GM06990 (cell line): ENCODE measurements at regions not wholly inside any gene's neighbourhood (a gene's known extent, or its start where the extent isn't known, plus 50 kb on each side); places are given as distances from the start of the nearest gene placed in this dataset.
"Not testable (repeated sequence)": the region's sequence is repeated elsewhere in the genome, so short reads cannot be mapped to it uniquely, and the experiment has no call there.

ENCODE experiments used
- DNase-seq: peaks from one replicate; pipeline ENCODE4 v3.0.0-alpha.2; 2011; ENCODE audit not compliant: insufficient read length; ENCODE audit errors: extremely low read depth
- H3K27me3 ChIP-seq: replicated peaks from 2 replicates; pipeline ENCODE4 v1.6.0; 2011; ENCODE audit warnings: low read length; ENCODE audit not compliant: control insufficient read depth, insufficient read depth
- H3K36me3 ChIP-seq: 2 replicates; pipeline ENCODE4 v1.5.1; 2011; ENCODE audit warnings: low read length; ENCODE audit not compliant: control insufficient read depth, insufficient read depth
- H3K4me3 ChIP-seq: replicated peaks from 2 replicates; pipeline ENCODE4 v1.5.1; 2011; ENCODE audit warnings: low read depth, mild to moderate bottlenecking, control low read depth, low read length
- TF ChIP-seq, protein P1 (sequence below): IDR thresholded peaks from 2 replicates; pipeline ENCODE4 v1.5.1; 2011; ENCODE audit warnings: low read length, control low read depth, mild to moderate bottlenecking, inconsistent platforms; ENCODE audit not compliant: insufficient read depth, poor library complexity, severe bottlenecking

DNA sequence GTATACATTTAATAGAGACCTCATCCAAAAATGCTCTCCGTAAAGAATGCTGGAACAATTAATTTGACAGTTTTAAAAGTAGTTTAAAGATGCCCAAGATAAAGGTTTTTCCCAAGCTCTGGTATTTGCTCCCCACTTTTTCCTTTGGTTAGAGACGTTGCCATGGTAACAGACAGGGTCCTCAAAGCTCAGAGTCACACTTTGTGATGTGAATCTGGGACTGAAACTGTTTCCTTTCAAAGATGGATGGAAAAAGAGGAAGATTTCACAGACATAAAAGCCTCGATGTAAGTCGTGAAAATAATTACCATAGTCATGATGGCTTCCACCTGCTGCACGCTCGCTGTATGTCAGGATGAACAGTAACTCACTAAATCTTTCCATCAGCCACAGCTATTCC, 229.5 kb downstream of the MSX2 start:
- TF ChIP-seq, protein P1, sequence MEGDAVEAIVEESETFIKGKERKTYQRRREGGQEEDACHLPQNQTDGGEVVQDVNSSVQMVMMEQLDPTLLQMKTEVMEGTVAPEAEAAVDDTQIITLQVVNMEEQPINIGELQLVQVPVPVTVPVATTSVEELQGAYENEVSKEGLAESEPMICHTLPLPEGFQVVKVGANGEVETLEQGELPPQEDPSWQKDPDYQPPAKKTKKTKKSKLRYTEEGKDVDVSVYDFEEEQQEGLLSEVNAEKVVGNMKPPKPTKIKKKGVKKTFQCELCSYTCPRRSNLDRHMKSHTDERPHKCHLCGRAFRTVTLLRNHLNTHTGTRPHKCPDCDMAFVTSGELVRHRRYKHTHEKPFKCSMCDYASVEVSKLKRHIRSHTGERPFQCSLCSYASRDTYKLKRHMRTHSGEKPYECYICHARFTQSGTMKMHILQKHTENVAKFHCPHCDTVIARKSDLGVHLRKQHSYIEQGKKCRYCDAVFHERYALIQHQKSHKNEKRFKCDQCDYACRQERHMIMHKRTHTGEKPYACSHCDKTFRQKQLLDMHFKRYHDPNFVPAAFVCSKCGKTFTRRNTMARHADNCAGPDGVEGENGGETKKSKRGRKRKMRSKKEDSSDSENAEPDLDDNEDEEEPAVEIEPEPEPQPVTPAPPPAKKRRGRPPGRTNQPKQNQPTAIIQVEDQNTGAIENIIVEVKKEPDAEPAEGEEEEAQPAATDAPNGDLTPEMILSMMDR, result no peak
- no peak for DNase-seq
- H3K27me3 ChIP-seq, result no peaks in the 10 kb centered on the region
- H3K4me3 ChIP-seq, result no peak overlapping the region
- no peaks in the 10 kb centered on the region for H3K36me3 ChIP-seq

DNA sequence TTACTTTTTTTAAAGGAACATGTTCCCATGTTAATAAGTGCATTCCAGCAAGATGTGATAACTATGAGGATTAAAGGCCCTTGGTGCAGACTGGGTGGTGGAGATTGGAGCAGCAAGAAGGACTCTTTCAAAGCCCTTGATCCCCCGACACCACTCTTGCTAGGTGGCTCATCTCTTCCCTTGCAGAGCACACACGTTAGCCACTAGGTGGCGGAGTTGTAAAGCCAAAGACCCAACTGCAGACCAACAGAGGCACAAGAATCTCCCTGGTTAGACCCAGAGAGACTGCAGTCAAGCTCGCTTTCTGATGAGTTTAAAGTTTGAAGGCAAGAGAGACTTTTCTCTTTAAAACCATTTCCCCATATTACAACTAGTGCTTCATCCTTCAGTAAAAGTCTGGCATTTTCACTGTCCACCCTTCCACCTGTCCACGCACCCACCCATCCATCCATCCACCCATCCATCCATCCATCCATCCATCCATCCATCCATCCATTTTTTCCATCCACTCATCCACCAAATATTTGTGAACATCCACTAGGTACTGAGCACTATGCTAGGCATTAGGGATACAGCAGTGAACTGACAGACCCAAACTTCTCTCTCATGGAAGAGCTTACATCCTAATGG, 226.9 kb downstream of the MSX2 start:
- TF ChIP-seq, protein P1, result peak; percentile 88
- Histone ChIP-seq H3K36me3 (no peaks in the 10 kb centered on the region), H3K4me3 (no peak overlapping the region), H3K27me3 (no peaks in the 10 kb centered on the region)
- no peak for DNase-seq

DNA sequence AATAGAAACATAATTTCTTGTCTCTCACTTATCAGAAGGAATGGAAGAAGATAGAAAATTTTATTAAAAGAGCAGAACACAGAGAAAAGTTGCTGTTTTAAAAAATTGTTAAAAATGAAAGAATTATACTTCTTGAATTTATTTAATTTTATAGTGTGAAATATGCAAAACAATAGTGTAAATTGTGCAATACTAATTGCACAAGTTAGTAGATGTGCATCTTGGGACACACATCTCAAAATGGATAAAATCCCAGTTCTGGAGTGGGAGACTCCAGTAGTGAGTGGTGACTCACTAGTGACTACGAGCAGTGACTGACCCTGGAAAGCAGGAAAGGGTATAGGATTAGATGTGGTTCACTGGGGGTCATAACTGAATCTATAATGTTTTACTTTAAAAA, 223.2 kb downstream of the MSX2 start:
- TF ChIP-seq, protein P1, result no peak
- no peaks in the 10 kb centered on the region for H3K36me3 ChIP-seq
- no peak overlapping the region for H3K4me3 ChIP-seq
- no peaks in the 10 kb centered on the region for H3K27me3 ChIP-seq
- DNase-seq, result no peak

DNA sequence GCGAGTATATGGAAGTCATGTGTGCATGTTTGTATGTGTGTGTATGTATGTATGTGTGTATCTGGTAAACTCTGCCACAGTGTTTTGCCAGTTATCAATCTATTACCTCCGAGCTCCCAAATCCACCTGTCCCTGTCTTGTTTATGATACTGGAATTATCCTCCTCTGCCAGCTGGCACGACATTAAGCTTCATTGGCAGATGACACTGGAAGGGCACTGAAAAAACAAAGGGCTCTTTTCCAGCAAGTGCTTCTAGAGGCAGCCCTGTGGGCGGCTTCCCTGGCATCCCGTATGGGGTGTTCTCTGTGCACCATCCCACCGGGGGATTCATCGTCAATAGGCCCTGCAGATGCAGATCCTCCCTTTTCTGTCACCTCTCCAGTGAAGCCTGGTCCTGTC, 221.5 kb downstream of the MSX2 start:
- Histone ChIP-seq H3K27me3 (no peaks in the 10 kb centered on the region), H3K4me3 (no peak overlapping the region), H3K36me3 (no peaks in the 10 kb centered on the region)
- DNase-seq, result no peak
- TF ChIP-seq, protein P1, result no peak

DNA sequence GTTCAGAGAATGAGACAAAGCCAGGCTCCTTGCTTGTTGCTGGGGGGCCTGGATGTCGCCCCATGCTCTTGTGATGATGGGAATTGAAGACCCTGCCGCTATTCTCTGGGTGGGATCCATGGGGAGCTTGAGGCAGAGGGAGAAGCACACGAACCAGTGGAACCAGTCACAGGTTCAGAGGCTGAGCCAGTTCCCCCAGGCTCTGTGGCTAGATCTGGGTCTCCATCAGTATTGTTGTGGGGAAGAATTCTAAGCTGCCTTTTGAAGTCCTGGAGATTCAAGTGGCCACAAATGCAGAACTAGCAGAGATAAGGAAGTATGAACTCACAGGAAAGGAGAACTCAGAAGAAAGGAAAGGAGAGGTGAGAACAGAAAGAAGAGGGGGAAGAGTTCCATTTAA, 219.4 kb downstream of the MSX2 start:
- H3K4me3 ChIP-seq, result no peak overlapping the region
- DNase-seq, result no peak
- no peaks in the 10 kb centered on the region for H3K36me3 ChIP-seq
- TF ChIP-seq, protein P1, result no peak
- no peaks in the 10 kb centered on the region for H3K27me3 ChIP-seq

DNA sequence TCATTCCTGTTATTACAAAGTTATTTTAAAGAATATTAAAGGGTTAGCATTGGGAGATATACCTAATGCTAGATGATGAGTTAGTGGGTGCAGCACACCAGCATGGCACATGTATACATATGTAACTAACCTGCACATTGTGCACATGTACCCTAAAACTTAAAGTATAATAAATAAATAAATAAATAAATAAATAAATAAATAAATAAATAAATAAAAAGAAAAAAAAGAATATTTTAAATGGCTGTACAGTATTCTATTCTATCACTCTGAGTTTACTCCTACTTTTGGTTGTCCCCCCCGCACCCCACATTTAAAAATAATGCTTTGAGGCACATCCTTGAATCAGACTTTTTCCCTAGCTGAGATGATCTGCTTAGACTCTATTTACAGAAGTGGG, 218.6 kb downstream of the MSX2 start:
- not testable (repeated sequence) for H3K27me3 ChIP-seq, DNase-seq, H3K36me3 ChIP-seq, H3K4me3 ChIP-seq
